Gastroesophageal sphincter (tissue), 4 donors: ENCODE measurements at regions not wholly inside any gene's neighbourhood (a gene's known extent, or its start where the extent isn't known, plus 50 kb on each side); places are given as distances from the start of the nearest gene placed in this dataset.

Experiments
- ATAC-seq: fragments of 150-250 bp; one replicate; pipeline ENCODE4 v1.9.1; 2016; ENCODE audit warnings: mild to moderate bottlenecking, moderate library complexity
- H3K27ac ChIP-seq, 4 donors: fragments of 200-600 bp; sonication (generic) in 3 of 4; 1 replicate in 3 of 4; 2 replicates in 1 of 4; pipeline ENCODE4 v1.5.1; 2016 to 2019
- H3K27me3 ChIP-seq: fragments of 200-600 bp; sonication (generic); one replicate; pipeline ENCODE4 v1.5.1; 2019
- H3K36me3 ChIP-seq, 2 donors: fragments of 200-600 bp; sonication (generic); one replicate each; pipeline ENCODE4 v1.5.1; 2019; ENCODE audit warnings: control low read depth in 1 of 2
- H3K4me1 ChIP-seq, 3 donors: fragments of 200-600 bp; sonication (generic); 1 replicate in 2 of 3; 2 replicates in 1 of 3; pipeline ENCODE4 v1.5.1; 2016 to 2019; ENCODE audit warnings: control low read depth in 2 of 3
- H3K4me3 ChIP-seq, 2 donors: fragments of 200-600 bp; sonication (generic); one replicate each; pipeline ENCODE4 v1.5.1; 2019; ENCODE audit warnings: mild to moderate bottlenecking in 1 of 2, moderate library complexity in 1 of 2
- H3K9me3 ChIP-seq, 3 donors: fragments of 200-600 bp; sonication (generic); one replicate each; pipeline ENCODE4 v1.5.1; 2017 to 2019; ENCODE audit warnings: control low read depth in 2 of 3
- EP300 ChIP-seq: sonication (generic); formaldehyde crosslinking; IDR thresholded peaks from one replicate; pipeline ENCODE4 v1.6.1; 2017; ENCODE audit warnings: antibody characterized with exemption, mild to moderate bottlenecking
- POLR2A ChIP-seq, 2 donors: fragments of 450-650 bp; IDR thresholded peaks; one replicate each; pipeline ENCODE4 v1.6.1; 2017; ENCODE audit warnings: antibody characterized with exemption in 2 of 2, mild to moderate bottlenecking in 2 of 2, moderate library complexity in 1 of 2
- POLR2AphosphoS5 ChIP-seq: sonication (generic); formaldehyde crosslinking; IDR thresholded peaks from one replicate; pipeline ENCODE4 v1.6.1; 2017; ENCODE audit warnings: antibody characterized with exemption
- WGBS, 2 donors: methylation state at CpG; one replicate each; pipeline ENCODE4 v1.1.5; 2018; ENCODE audit warnings: low coverage in 1 of 2; 5-methylcytosine and 5-hydroxymethylcytosine counted together
- TF ChIP-seq, protein P1 (sequence below), 4 experiments: fragments of 200-600 bp in 2 of 4; fragments of 450-650 bp in 2 of 4; sonication (generic) in 1 of 4; IDR thresholded peaks; one replicate each; pipeline ENCODE4 v1.5.1; 2017 to 2019; ENCODE audit warnings: antibody characterized with exemption in 4 of 4, mild to moderate bottlenecking in 2 of 4, moderate library complexity in 2 of 4

DNA sequence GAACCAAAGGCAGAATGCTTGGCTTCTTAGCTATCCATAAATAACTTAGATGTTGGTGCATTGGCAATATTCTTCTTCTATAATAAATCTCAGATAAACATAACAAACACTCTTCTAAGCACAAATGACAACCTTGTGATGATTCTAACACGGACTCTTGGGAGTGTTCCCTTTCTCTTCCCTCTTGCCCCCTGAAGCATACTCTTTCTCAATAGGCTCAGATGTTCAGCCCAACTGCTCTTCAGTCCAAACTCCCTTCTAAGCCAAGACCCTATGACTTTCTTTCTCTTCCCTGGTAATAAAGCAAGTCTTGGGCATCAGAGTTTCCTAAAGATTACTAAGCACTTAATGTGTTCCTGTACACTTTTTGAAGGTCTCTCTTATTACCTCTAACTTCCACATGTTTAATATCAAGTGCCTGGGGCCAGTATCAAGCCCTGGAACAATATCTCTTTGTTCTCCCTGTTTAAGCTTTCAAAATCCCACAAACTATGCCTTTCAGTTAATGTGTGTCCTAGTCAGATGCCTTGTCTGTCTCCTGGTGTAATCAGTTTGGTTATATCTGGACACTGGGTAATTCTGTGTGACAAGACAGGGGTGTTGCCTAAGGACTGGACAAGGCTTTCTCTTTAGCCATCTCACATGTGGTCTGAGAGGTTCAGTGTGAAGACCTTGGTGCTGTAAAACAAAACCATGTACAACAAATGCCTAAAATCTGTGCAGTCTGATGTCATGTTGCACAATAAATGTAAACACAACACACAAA, 92.9 kb upstream of the IVNS1ABP start:
- TF ChIP-seq POLR2A (IDR thresholded peaks at IDR 0.05) (no peak), EP300 (no peak), POLR2AphosphoS5 (no peak)
- TF ChIP-seq, protein P1, sequence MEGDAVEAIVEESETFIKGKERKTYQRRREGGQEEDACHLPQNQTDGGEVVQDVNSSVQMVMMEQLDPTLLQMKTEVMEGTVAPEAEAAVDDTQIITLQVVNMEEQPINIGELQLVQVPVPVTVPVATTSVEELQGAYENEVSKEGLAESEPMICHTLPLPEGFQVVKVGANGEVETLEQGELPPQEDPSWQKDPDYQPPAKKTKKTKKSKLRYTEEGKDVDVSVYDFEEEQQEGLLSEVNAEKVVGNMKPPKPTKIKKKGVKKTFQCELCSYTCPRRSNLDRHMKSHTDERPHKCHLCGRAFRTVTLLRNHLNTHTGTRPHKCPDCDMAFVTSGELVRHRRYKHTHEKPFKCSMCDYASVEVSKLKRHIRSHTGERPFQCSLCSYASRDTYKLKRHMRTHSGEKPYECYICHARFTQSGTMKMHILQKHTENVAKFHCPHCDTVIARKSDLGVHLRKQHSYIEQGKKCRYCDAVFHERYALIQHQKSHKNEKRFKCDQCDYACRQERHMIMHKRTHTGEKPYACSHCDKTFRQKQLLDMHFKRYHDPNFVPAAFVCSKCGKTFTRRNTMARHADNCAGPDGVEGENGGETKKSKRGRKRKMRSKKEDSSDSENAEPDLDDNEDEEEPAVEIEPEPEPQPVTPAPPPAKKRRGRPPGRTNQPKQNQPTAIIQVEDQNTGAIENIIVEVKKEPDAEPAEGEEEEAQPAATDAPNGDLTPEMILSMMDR (IDR thresholded peaks at IDR 0.05) = no peak
- Histone ChIP-seq H3K9me3 (no peaks in the 10 kb centered on the region), H3K4me3 (no peak overlapping the region), H3K36me3 (no peaks in the 10 kb centered on the region), H3K27me3 (no peaks in the 10 kb centered on the region), H3K27ac (no peak overlapping the region), H3K4me1 (no peaks in the 10 kb centered on the region)
- no peak for ATAC-seq
- 50% methylated on average over 1 of the region's 1 CpG; no CpG with 5 or more reads in 1 of the 2 donors for WGBS, 2 donors

DNA sequence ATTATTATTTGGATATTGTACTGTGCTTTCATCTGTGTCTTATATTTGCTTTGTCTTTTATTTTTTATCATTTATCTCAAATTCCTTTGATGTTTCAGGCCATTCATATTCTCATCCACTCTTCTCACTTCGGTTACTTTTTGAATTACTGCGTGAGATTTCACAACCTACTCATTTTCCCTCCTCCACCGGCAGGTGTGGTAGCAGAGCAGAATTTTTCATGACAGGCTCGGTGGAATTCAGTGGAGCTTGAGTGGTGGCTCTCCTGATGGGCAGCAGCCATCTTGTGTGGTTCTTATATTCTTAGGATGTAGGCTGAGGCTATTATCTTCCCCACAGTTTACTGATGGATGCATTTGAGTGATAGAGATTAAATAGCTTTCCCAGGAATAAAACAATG, 92.3 kb upstream of the IVNS1ABP start:
- WGBS, 2 donors = 75 to 79% methylated on average over 3 to 4 of the region's 4 CpGs
- Histone ChIP-seq H3K27me3 (no peaks in the 10 kb centered on the region), H3K27ac (no peak overlapping the region), H3K36me3 (no peaks in the 10 kb centered on the region), H3K9me3 (no peaks in the 10 kb centered on the region), H3K4me1 (no peaks in the 10 kb centered on the region), H3K4me3 (no peak overlapping the region)
- TF ChIP-seq POLR2AphosphoS5 (no peak), EP300 (no peak), POLR2A (IDR thresholded peaks at IDR 0.05) (no peak)
- TF ChIP-seq, protein P1 (IDR thresholded peaks at IDR 0.05) = no peak
- no peak for ATAC-seq

DNA sequence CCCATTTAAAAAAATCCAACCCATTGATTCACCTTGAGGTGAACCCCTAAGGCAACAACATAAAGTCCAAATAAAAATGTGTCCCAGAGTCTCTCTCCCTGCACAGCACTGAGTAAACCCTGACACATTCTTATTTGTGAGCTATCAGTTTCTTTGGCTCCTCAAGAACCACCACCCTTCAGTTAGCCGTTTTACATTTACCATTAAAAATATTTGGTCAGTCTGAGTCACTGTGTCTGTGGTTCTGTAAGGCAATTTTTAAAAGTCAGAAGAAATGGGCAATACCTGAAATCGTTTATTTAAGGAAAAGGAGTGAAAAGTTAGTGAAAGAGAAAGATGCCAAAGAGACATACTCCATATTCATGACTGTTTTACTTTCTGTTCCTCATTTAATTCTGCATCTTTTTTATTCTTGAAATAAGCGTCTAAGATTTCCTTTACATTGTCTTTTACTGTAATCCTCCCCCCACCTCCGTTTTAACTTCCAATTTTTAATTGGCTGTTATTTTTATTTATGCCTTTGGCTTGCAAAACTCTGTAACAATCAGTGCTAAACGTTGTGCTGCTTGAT, 91.7 kb upstream of the IVNS1ABP start:
- ATAC-seq = no peak
- Histone ChIP-seq H3K4me1 (no peaks in the 10 kb centered on the region), H3K9me3 (no peaks in the 10 kb centered on the region), H3K36me3 (no peaks in the 10 kb centered on the region), H3K27me3 (no peaks in the 10 kb centered on the region), H3K4me3 (no peak overlapping the region), H3K27ac (no peak overlapping the region)
- TF ChIP-seq POLR2A (IDR thresholded peaks at IDR 0.05) (no peak), EP300 (no peak), POLR2AphosphoS5 (no peak)
- TF ChIP-seq, protein P1 (IDR thresholded peaks at IDR 0.05) = no peak
- 57 to 66% methylated on average over 4 to 5 of the region's 5 CpGs for WGBS, 2 donors

DNA sequence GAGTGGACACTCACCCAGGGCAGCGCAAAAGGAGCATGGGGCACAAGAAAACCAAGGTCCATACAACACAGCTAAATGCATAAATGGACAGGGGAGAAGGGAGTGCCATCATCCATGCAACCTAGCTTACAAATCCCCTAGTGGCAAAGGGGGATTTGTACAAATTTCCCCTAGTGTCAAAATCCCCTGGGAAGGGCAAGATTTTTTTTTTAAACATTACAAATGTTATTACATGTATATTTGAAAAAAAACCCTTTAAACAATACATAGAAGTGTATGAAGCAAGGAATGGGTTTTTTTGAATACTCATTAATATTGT, 89.6 kb upstream of the IVNS1ABP start:
- ATAC-seq = no peak
- TF ChIP-seq POLR2AphosphoS5 (no peak), POLR2A (IDR thresholded peaks at IDR 0.05) (no peak), EP300 (no peak)
- TF ChIP-seq, protein P1 (IDR thresholded peaks at IDR 0.05) = no peak
- Histone ChIP-seq H3K27me3 (no peaks in the 10 kb centered on the region), H3K9me3 (no peaks in the 10 kb centered on the region), H3K4me3 (no peak overlapping the region), H3K27ac (no peak overlapping the region), H3K4me1 (no peaks in the 10 kb centered on the region), H3K36me3 (no peaks in the 10 kb centered on the region)
- WGBS, 2 donors = 100% methylated on average over 1 of the region's 1 CpG; no CpG with 5 or more reads in 1 of the 2 donors
